HUDEP-2 (cell line): ENCODE measurements at regions not wholly inside any gene's neighbourhood (a gene's known extent, or its start where the extent isn't known, plus 50 kb on each side); places are given as distances from the start of the nearest gene placed in this dataset.
"Not testable (repeated sequence)": the region's sequence is repeated elsewhere in the genome, so short reads cannot be mapped to it uniquely, and the experiment has no call there.

Experiments used
- DNase-seq, 76 experiments: peaks; one replicate each; lab custom pipeline; 2025; ENCODE audit not compliant: unreplicated experiment in 76 of 76; lab: John Stamatoyannopoulos, UW

GRCh38 chr1:118306851-118307250 is 121.8 kb upstream of the SPAG17 start:
- no peak for DNase-seq

- DNase-seq = no peak
Measured at GRCh38 chr1:118304722-118305359, 119.8 kb upstream of the SPAG17 start.

GRCh38 chr1:118303534-118303933 is 118.5 kb upstream of the SPAG17 start:
- no peak for DNase-seq

GRCh38 chr1:118303064-118303463 is 118.0 kb upstream of the SPAG17 start:
- no peak for DNase-seq

- no peak for DNase-seq
Measured at GRCh38 chr1:118302145-118302544, 117.1 kb upstream of the SPAG17 start.

- DNase-seq = no peak
Measured at GRCh38 chr1:118300808-118301207, 115.8 kb upstream of the SPAG17 start.

GRCh38 chr1:118298397-118298796 is 113.4 kb upstream of the SPAG17 start:
- DNase-seq = no peak

GRCh38 chr1:118297521-118297920 is 112.5 kb upstream of the SPAG17 start:
- no peak for DNase-seq

GRCh38 chr1:118294875-118295642 is 110.0 kb upstream of the SPAG17 start:
- DNase-seq = no peak

GRCh38 chr1:118291661-118292060 is 106.6 kb upstream of the SPAG17 start:
- no peak for DNase-seq

GRCh38 chr1:118290571-118290970 is 105.5 kb upstream of the SPAG17 start:
- no peak for DNase-seq

GRCh38 chr1:118290046-118290445 is 105.0 kb upstream of the SPAG17 start:
- DNase-seq = no peak

GRCh38 chr1:118280656-118281055 is 95.6 kb upstream of the SPAG17 start:
- DNase-seq = not testable (repeated sequence)

- DNase-seq = no peak
Measured at GRCh38 chr1:118275472-118276115, 90.6 kb upstream of the SPAG17 start.

GRCh38 chr1:118272884-118273283 is 87.9 kb upstream of the SPAG17 start:
- no peak for DNase-seq

- DNase-seq = no peak
Measured at GRCh38 chr1:118271883-118272282, 86.9 kb upstream of the SPAG17 start.

GRCh38 chr1:118269598-118269997 is 84.6 kb upstream of the SPAG17 start:
- no peak for DNase-seq

- DNase-seq = no peak
Measured at GRCh38 chr1:118266436-118266835, 81.4 kb upstream of the SPAG17 start.

- DNase-seq = no peak
Measured at GRCh38 chr1:118264343-118264742, 79.3 kb upstream of the SPAG17 start.

GRCh38 chr1:118262865-118263264 is 77.8 kb upstream of the SPAG17 start:
- no peak for DNase-seq

GRCh38 chr1:118258975-118259374 is 73.9 kb upstream of the SPAG17 start:
- DNase-seq = no peak

- no peak for DNase-seq
Measured at GRCh38 chr1:118257946-118258345, 72.9 kb upstream of the SPAG17 start.
